ENCODE measurements at regions not wholly inside any gene's neighbourhood (a gene's known extent, or its start where the extent isn't known, plus 50 kb on each side); places are given as distances from the start of the nearest gene placed in this dataset.

DNA sequence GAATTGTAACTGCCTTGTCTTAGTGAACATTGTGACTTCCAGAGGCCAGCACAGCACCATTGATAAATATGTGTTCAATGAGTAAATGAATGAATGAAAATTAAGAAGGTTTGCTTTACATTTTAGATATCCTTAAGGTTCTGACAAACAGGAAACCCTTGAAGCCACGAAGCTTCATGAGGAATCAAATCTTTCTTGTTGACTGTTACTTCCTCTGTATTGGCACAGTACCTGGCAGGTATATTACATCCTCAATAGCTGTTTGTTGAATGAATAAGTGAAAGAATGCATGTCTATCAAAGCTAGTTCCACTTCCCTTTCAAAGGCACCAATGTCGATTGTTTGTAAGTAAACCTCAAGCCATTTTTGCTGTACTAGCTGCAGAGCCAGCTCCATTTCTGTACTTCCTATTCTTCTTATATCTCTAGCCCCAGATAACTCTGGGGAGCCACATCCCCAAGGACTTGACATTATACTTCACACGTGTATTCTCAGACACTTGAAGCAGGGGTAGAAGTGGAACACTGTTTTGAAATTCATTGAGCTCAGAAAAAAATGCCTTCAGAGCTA lies 140.3 kb upstream of the RAG2 start:
- TF ChIP-seq, protein P1, sequence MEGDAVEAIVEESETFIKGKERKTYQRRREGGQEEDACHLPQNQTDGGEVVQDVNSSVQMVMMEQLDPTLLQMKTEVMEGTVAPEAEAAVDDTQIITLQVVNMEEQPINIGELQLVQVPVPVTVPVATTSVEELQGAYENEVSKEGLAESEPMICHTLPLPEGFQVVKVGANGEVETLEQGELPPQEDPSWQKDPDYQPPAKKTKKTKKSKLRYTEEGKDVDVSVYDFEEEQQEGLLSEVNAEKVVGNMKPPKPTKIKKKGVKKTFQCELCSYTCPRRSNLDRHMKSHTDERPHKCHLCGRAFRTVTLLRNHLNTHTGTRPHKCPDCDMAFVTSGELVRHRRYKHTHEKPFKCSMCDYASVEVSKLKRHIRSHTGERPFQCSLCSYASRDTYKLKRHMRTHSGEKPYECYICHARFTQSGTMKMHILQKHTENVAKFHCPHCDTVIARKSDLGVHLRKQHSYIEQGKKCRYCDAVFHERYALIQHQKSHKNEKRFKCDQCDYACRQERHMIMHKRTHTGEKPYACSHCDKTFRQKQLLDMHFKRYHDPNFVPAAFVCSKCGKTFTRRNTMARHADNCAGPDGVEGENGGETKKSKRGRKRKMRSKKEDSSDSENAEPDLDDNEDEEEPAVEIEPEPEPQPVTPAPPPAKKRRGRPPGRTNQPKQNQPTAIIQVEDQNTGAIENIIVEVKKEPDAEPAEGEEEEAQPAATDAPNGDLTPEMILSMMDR (IDR thresholded peaks at IDR 0.05), result no peak
- TF ChIP-seq POLR2A (IDR thresholded peaks at IDR 0.05), result no peak

Data from ovary (tissue), 3 donors.